ENCODE measurements at regions not wholly inside any gene's neighbourhood (a gene's known extent, or its start where the extent isn't known, plus 50 kb on each side); places are given as distances from the start of the nearest gene placed in this dataset.
"Not testable (repeated sequence)": the region's sequence is repeated elsewhere in the genome, so short reads cannot be mapped to it uniquely, and the experiment has no call there.

DNA sequence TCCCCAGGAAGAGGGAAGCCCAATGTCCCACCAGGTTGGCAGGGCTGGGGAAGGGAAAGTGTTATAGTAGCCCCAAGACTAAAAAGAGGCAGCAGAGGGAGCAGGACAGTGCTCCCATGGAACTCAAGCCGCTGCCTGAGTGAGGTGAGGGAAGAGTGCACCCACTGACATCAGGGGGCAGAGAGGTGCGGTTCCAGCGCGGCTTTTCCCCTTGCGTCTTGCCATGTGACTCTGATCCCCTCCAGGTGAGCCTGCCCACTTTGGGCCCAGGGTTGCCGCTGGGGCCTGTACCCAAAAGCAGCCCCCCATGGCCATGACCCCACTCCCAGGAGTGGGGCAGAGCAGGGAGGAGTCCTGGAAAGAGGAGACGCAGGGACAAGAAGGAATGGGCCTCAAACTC, 136.3 kb upstream of the KCTD7 start:
- peaks cover 12% of the 10 kb centered on the region; the same call in 1 of the 2 replicates for H3K4me1 ChIP-seq (ENCODE audit: insufficient read depth)
- not testable (repeated sequence) for DNase-seq (ENCODE audit: low spot score); H4K20me1 ChIP-seq (replicated peaks; ENCODE audit: insufficient read depth); H2AFZ ChIP-seq; H3K36me3 Mint-ChIP-seq (ENCODE audit: low read depth); H3K79me2 ChIP-seq (replicated peaks; ENCODE audit: insufficient read depth); H3K27me3 ChIP-seq (ENCODE audit: insufficient read depth); ATAC-seq; H3K36me3 ChIP-seq (ENCODE audit: insufficient read depth); H3K9me3 Mint-ChIP-seq; H3K9me2 ChIP-seq (ENCODE audit: insufficient read depth)
- Mint-ChIP-seq H3K27me3 (ENCODE audit: insufficient read depth, low read depth, poor library complexity) (peaks cover 11% of the 10 kb centered on the region), H3K4me1 (peaks cover 20% of the 10 kb centered on the region), H3K4me3 (peak overlapping the region; percentile 94), H3K27ac (peak overlapping the region; percentile 100)
- H3F3A ChIP-seq (replicated peaks; ENCODE audit: low read depth) = 0 out of 2 replicates have a peak, but pooled peaks cover 12% of the 10 kb centered on the region
- peak overlapping the region; percentile 96 for H3K4me2 ChIP-seq
- H3K27ac ChIP-seq (ENCODE audit: low read depth) = peak overlapping the region; percentile 99
- H3K4me3 ChIP-seq = peak overlapping the region; percentile 90

DNA sequence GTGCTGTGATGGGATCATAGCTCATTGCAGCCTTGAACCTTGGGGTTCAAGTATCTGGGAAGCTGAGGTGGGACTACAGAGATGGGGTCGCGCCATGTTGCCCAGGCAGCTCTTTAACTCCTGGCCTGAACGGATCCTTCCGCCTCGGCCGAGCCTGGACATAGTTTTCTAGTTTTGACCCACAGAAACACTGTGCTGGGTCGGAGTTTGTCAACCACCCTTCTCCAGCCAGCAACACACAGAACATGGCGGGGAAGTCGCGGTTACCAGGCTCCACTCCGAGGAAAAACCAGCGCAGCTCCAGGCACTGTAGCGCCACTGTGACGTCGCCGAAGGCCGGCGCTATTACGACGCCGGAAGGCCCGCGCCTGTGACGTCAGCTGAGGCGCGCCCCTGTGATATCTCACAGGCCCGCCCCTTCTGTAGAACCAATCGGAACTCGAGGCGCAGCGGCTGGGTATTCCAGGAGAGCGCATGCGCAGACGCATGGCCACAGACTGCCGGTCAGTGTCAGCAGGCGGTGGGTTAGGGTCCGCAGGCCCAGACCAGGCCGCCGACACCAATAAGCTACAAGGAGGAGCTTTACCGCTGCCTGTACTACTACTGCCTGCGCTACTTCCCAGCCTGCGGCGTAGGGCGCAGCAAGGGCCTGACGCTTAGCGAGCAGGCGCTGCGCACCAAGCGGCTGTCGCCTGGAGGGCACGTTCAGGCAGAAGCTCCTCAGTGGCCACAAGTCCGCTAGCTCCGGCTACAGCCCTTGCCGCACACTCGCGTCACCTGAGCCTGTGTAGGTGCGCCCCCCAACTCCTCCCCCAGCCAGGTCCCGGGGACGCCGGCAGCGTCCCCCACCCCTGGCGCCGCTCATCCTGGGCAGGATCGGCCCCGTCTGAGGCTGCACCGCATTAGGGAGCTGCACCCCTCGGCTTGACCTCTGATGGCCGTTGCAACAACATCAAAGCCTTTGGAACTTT, 135.2 kb upstream of the KCTD7 start:
- Mint-ChIP-seq H3K27me3 (ENCODE audit: insufficient read depth, low read depth, poor library complexity) (peaks cover 11% of the 10 kb centered on the region), H3K4me1 (peaks cover 20% of the 10 kb centered on the region), H3K4me3 (peak overlapping the region; percentile 94), H3K36me3 (ENCODE audit: low read depth) (peaks cover 10% of the 10 kb centered on the region; the same call in 2 of the 3 replicates), H3K27ac (peak overlapping the region; percentile 100), H3K9me3 (no peaks in the 10 kb centered on the region)
- H3K4me3 ChIP-seq = peak overlapping the region; percentile 90
- H3K27ac ChIP-seq (ENCODE audit: low read depth) = peak overlapping the region; percentile 99
- ATAC-seq (peak; percentile 82), DNase-seq (ENCODE audit: low spot score) (peak; percentile 99)
- no peaks in the 10 kb centered on the region for H3K36me3 ChIP-seq (ENCODE audit: insufficient read depth)
- no peaks in the 10 kb centered on the region for H4K20me1 ChIP-seq (replicated peaks; ENCODE audit: insufficient read depth)
- H3K4me1 ChIP-seq (ENCODE audit: insufficient read depth) = peaks cover 12% of the 10 kb centered on the region; the same call in 1 of the 2 replicates
- no peaks in the 10 kb centered on the region for H3K27me3 ChIP-seq (ENCODE audit: insufficient read depth)
- H2AFZ ChIP-seq = peak overlapping the region; percentile 59; the same call in 1 of the 2 replicates
- peak overlapping the region; percentile 96 for H3K4me2 ChIP-seq
- H3K79me2 ChIP-seq (replicated peaks; ENCODE audit: insufficient read depth) = peaks cover 4% of the 10 kb centered on the region; the same call in 1 of the 2 replicates
- 0 out of 2 replicates have a peak, but pooled peaks cover 12% of the 10 kb centered on the region for H3F3A ChIP-seq (replicated peaks; ENCODE audit: low read depth)
- H3K9me2 ChIP-seq (ENCODE audit: insufficient read depth) = no peaks in the 10 kb centered on the region
- TF ChIP-seq ZNF331 (CRISPR knock-in tag; IDR thresholded peaks at IDR 0.05; ENCODE audit: low read depth) (no peak), CREB1 (CRISPR knock-in tag; IDR thresholded peaks at IDR 0.05; ENCODE audit: low read depth) (peak; percentile 99), ZNF114 (CRISPR knock-in tag; IDR thresholded peaks at IDR 0.05) (no peak), STAT1 (IDR thresholded peaks at IDR 0.05; ENCODE audit: unreplicated experiment) (no peak), JUNB (IDR thresholded peaks at IDR 0.05; ENCODE audit: unreplicated experiment) (no peak), NANOG (IDR thresholded peaks at IDR 0.05; ENCODE audit: borderline replicate concordance) (no peak), EZH2 (IDR thresholded peaks at IDR 0.05; ENCODE audit: low read depth, unreplicated experiment) (no peak)
- TF ChIP-seq, protein P1, sequence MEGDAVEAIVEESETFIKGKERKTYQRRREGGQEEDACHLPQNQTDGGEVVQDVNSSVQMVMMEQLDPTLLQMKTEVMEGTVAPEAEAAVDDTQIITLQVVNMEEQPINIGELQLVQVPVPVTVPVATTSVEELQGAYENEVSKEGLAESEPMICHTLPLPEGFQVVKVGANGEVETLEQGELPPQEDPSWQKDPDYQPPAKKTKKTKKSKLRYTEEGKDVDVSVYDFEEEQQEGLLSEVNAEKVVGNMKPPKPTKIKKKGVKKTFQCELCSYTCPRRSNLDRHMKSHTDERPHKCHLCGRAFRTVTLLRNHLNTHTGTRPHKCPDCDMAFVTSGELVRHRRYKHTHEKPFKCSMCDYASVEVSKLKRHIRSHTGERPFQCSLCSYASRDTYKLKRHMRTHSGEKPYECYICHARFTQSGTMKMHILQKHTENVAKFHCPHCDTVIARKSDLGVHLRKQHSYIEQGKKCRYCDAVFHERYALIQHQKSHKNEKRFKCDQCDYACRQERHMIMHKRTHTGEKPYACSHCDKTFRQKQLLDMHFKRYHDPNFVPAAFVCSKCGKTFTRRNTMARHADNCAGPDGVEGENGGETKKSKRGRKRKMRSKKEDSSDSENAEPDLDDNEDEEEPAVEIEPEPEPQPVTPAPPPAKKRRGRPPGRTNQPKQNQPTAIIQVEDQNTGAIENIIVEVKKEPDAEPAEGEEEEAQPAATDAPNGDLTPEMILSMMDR (conservative IDR thresholded peaks at IDR 0.05; ENCODE audit: low read depth in 2 of 2) = no peak
- TF ChIP-seq, protein P2, sequence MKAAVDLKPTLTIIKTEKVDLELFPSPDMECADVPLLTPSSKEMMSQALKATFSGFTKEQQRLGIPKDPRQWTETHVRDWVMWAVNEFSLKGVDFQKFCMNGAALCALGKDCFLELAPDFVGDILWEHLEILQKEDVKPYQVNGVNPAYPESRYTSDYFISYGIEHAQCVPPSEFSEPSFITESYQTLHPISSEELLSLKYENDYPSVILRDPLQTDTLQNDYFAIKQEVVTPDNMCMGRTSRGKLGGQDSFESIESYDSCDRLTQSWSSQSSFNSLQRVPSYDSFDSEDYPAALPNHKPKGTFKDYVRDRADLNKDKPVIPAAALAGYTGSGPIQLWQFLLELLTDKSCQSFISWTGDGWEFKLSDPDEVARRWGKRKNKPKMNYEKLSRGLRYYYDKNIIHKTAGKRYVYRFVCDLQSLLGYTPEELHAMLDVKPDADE (IDR thresholded peaks at IDR 0.05) = peak; percentile 50
- TF ChIP-seq, protein P3, sequence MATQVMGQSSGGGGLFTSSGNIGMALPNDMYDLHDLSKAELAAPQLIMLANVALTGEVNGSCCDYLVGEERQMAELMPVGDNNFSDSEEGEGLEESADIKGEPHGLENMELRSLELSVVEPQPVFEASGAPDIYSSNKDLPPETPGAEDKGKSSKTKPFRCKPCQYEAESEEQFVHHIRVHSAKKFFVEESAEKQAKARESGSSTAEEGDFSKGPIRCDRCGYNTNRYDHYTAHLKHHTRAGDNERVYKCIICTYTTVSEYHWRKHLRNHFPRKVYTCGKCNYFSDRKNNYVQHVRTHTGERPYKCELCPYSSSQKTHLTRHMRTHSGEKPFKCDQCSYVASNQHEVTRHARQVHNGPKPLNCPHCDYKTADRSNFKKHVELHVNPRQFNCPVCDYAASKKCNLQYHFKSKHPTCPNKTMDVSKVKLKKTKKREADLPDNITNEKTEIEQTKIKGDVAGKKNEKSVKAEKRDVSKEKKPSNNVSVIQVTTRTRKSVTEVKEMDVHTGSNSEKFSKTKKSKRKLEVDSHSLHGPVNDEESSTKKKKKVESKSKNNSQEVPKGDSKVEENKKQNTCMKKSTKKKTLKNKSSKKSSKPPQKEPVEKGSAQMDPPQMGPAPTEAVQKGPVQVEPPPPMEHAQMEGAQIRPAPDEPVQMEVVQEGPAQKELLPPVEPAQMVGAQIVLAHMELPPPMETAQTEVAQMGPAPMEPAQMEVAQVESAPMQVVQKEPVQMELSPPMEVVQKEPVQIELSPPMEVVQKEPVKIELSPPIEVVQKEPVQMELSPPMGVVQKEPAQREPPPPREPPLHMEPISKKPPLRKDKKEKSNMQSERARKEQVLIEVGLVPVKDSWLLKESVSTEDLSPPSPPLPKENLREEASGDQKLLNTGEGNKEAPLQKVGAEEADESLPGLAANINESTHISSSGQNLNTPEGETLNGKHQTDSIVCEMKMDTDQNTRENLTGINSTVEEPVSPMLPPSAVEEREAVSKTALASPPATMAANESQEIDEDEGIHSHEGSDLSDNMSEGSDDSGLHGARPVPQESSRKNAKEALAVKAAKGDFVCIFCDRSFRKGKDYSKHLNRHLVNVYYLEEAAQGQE (IDR thresholded peaks at IDR 0.05; ENCODE audit: unreplicated experiment) = no peak
